ENCODE measurements at regions not wholly inside any gene's neighbourhood (a gene's known extent, or its start where the extent isn't known, plus 50 kb on each side); places are given as distances from the start of the nearest gene placed in this dataset.

DNA sequence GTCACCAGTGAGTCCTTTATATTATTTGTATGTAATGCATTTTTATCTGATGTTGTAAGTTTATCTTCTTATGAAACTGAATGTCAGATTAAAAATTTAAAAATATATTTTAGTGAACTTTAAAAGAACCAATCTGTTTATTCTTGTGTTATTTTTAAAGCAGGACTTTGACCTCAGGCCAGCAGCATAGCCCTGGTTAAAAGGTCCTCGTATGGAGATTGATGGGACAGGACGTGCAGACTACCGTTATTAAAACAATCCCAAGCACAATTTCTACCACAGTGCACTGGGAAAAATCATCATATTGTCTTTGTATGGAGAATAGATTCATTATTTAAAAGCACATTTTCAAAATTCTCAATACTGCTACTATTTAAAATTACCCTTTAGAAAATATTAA lies 573.8 kb upstream of the ARGLU1 start:
- H3K27me3 ChIP-seq (replicated peaks; ENCODE audit: insufficient read depth, low read depth, low read length, poor library complexity), result peaks cover 26% of the 10 kb centered on the region
- ChIA-PET CTCF (no interaction called here), POLR2A (ENCODE audit: low non-redundant PET) (no interaction called here)
- TF ChIP-seq, protein P1, sequence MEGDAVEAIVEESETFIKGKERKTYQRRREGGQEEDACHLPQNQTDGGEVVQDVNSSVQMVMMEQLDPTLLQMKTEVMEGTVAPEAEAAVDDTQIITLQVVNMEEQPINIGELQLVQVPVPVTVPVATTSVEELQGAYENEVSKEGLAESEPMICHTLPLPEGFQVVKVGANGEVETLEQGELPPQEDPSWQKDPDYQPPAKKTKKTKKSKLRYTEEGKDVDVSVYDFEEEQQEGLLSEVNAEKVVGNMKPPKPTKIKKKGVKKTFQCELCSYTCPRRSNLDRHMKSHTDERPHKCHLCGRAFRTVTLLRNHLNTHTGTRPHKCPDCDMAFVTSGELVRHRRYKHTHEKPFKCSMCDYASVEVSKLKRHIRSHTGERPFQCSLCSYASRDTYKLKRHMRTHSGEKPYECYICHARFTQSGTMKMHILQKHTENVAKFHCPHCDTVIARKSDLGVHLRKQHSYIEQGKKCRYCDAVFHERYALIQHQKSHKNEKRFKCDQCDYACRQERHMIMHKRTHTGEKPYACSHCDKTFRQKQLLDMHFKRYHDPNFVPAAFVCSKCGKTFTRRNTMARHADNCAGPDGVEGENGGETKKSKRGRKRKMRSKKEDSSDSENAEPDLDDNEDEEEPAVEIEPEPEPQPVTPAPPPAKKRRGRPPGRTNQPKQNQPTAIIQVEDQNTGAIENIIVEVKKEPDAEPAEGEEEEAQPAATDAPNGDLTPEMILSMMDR (conservative IDR thresholded peaks at IDR 0.05; ENCODE audit: low read depth, low read length), result no peak
- no peak for TF ChIP-seq EZH2 (IDR thresholded peaks at IDR 0.05; ENCODE audit: borderline replicate concordance, low read depth, low read length, poor library complexity, severe bottlenecking)
- H3K36me3 ChIP-seq (ENCODE audit: insufficient read depth, low read length, poor library complexity, severe bottlenecking), result no peaks in the 10 kb centered on the region
- BruUV-seq (replicated peaks), result no TSS peak
- intact Hi-C loops (cut with micrococcal nuclease; ENCODE audit: unreplicated experiment), result no loop called here
- no peaks in the 10 kb centered on the region for H3K9me3 ChIP-seq (ENCODE audit: low read depth, low read length, poor library complexity, severe bottlenecking)
- no peaks in the 10 kb centered on the region for H3K4me1 ChIP-seq (ENCODE audit: insufficient read depth, low read length, poor library complexity, severe bottlenecking)
- no peak for DNase-seq (ENCODE audit: low spot score)
- no peak overlapping the region for H3K4me3 ChIP-seq (ENCODE audit: low read depth, low read length, poor library complexity, severe bottlenecking)
- no peak overlapping the region for H3K27ac ChIP-seq (ENCODE audit: low read depth, low read length, poor library complexity, severe bottlenecking)

DNA sequence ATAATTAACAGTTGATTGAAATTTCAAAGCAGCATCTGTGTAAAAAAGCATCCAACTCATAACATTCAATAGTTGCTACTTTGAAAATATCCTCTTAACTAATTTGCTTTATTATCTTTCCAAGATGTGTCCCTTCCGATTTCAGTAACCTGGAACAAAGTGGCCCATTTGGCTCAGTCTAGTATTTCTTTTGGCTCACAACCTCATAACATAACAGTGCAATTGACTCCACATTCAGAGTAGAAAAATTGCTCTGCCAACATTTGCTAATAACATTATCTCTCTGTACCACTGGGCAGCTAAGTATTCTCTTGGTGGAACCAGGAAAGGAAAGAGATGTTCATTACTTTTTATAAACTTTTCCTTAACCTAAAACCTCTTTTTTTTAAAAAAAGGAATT lies 571.1 kb upstream of the ARGLU1 start:
- CTCF ChIA-PET, result no interaction called here
- H3K9me3 ChIP-seq (ENCODE audit: low read depth, low read length, poor library complexity, severe bottlenecking), result no peaks in the 10 kb centered on the region
- no peaks in the 10 kb centered on the region for H3K36me3 ChIP-seq (ENCODE audit: insufficient read depth, low read length, poor library complexity, severe bottlenecking)
- intact Hi-C loops (cut with micrococcal nuclease; ENCODE audit: unreplicated experiment), result no loop called here
- no TSS peak for BruUV-seq (replicated peaks)
- DNase-seq (ENCODE audit: low spot score), result no peak
- POLR2A ChIA-PET (ENCODE audit: low non-redundant PET), result no interaction called here
- H3K27ac ChIP-seq (ENCODE audit: low read depth, low read length, poor library complexity, severe bottlenecking), result no peak overlapping the region
- TF ChIP-seq, protein P1 (conservative IDR thresholded peaks at IDR 0.05; ENCODE audit: low read depth, low read length), result no peak
- TF ChIP-seq EZH2 (IDR thresholded peaks at IDR 0.05; ENCODE audit: borderline replicate concordance, low read depth, low read length, poor library complexity, severe bottlenecking), result no peak
- no peaks in the 10 kb centered on the region for H3K4me1 ChIP-seq (ENCODE audit: insufficient read depth, low read length, poor library complexity, severe bottlenecking)
- peaks cover 27% of the 10 kb centered on the region for H3K27me3 ChIP-seq (replicated peaks; ENCODE audit: insufficient read depth, low read depth, low read length, poor library complexity)
- H3K4me3 ChIP-seq (ENCODE audit: low read depth, low read length, poor library complexity, severe bottlenecking), result no peak overlapping the region

DNA sequence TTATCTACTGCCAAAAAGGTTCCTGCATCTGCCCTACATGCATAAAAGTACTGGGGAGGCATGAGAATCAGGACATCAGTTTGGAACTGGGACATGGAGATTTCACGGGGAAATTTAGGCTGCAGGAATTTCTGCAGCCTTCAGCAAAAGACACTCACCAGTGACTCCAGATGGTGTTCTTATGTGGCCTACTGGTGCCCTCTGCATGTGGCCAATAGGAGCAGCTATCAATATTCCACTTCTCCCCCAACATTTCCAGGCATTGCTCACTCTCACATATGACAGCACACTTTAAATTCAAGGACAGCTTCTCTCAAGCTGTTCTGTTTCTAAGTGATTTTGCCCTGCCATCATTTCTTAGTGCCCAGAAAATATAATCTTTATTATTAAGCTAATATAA lies 570.5 kb upstream of the ARGLU1 start:
- no peak for TF ChIP-seq EZH2 (IDR thresholded peaks at IDR 0.05; ENCODE audit: borderline replicate concordance, low read depth, low read length, poor library complexity, severe bottlenecking)
- TF ChIP-seq, protein P1 (conservative IDR thresholded peaks at IDR 0.05; ENCODE audit: low read depth, low read length), result no peak
- Histone ChIP-seq H3K27ac (ENCODE audit: low read depth, low read length, poor library complexity, severe bottlenecking) (no peak overlapping the region), H3K36me3 (ENCODE audit: insufficient read depth, low read length, poor library complexity, severe bottlenecking) (no peaks in the 10 kb centered on the region), H3K4me1 (ENCODE audit: insufficient read depth, low read length, poor library complexity, severe bottlenecking) (no peaks in the 10 kb centered on the region), H3K9me3 (ENCODE audit: low read depth, low read length, poor library complexity, severe bottlenecking) (no peaks in the 10 kb centered on the region), H3K27me3 (replicated peaks; ENCODE audit: insufficient read depth, low read depth, low read length, poor library complexity) (peaks cover 27% of the 10 kb centered on the region), H3K4me3 (ENCODE audit: low read depth, low read length, poor library complexity, severe bottlenecking) (no peak overlapping the region)
- no TSS peak for BruUV-seq (replicated peaks)
- intact Hi-C loops (cut with micrococcal nuclease; ENCODE audit: unreplicated experiment), result no loop called here
- ChIA-PET CTCF (no interaction called here), POLR2A (ENCODE audit: low non-redundant PET) (no interaction called here)
- DNase-seq (ENCODE audit: low spot score), result no peak

All from A673 (cell line).